Testis (tissue), 2 donors: ENCODE measurements at regions not wholly inside any gene's neighbourhood (a gene's known extent, or its start where the extent isn't known, plus 50 kb on each side); places are given as distances from the start of the nearest gene placed in this dataset.

Experiments
- CTCF ChIP-seq, 3 experiments: fragments of 450-650 bp in 2 of 3; fragments of 200-600 bp in 1 of 3; sonication (generic) in 1 of 3; IDR thresholded peaks; one replicate each; pipeline ENCODE4 v1.5.1; 2016 to 2019; ENCODE audit warnings: antibody characterized with exemption in 3 of 3, mild to moderate bottlenecking in 2 of 3, moderate library complexity in 1 of 3
- POLR2A ChIP-seq: fragments of 450-650 bp; IDR thresholded peaks from one replicate; pipeline ENCODE4 v1.6.1; 2017; ENCODE audit warnings: antibody characterized with exemption, mild to moderate bottlenecking, moderate library complexity

DNA sequence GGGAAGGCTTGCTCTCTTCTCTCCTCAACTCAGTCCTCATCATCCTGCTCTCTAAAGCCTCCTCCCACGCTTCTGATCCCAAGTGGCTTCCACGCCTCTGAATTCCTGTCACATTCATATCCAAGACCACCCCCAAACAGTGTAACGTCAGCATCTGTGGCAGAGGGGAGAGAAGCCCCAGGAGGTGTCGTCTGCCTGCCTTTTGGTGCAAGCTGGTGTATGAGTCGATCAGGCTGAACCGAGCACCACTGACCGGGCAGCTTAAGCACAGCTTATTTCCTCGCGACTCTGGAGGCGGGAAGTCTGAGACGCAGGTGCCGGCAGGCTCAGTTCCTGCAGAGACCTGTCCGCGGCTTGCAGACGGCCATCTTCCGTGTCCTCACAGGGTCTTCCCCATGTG, 123.8 kb upstream of the RAB4A start:
- no peak for TF ChIP-seq CTCF (IDR thresholded peaks at IDR 0.05)
- no peak for TF ChIP-seq POLR2A
